Activated naive CD8-positive, alpha-beta T cell treated with anti-CD3 and anti-CD28 coated beads, Interleukin-2, amount 50 U/mL, for 24 hours (primary cell): ENCODE measurements at regions not wholly inside any gene's neighbourhood (a gene's known extent, or its start where the extent isn't known, plus 50 kb on each side); places are given as distances from the start of the nearest gene placed in this dataset.

ENCODE experiments used
- ATAC-seq: fragments of 150-1000 bp; cut with Tn5 transposase; one replicate; pipeline ENCODE4 v1.10.0; 2021
- DNase-seq: peaks from one replicate; pipeline ENCODE4 v3.0.0; 2021
- H3K27ac Mint-ChIP-seq: one replicate; pipeline ENCODE4 v1.8.0; 2021; ENCODE audit warnings: mild to moderate bottlenecking, mixed read lengths
- H3K27me3 Mint-ChIP-seq: one replicate; pipeline ENCODE4 v1.8.0; 2021; ENCODE audit warnings: mixed read lengths
- H3K36me3 Mint-ChIP-seq: one replicate; pipeline ENCODE4 v1.8.0; 2021; ENCODE audit warnings: low read depth, mixed read lengths
- H3K4me1 Mint-ChIP-seq: one replicate; pipeline ENCODE4 v1.8.0; 2021; ENCODE audit warnings: mixed read lengths
- H3K4me3 Mint-ChIP-seq: one replicate; pipeline ENCODE4 v1.8.0; 2021; ENCODE audit warnings: mild to moderate bottlenecking, moderate library complexity, mixed read lengths
- H3K9me3 Mint-ChIP-seq: one replicate; pipeline ENCODE4 v1.8.0; 2021; ENCODE audit warnings: mixed read lengths

- H3K4me3 Mint-ChIP-seq, result no peak overlapping the region
- H3K36me3 Mint-ChIP-seq, result no peaks in the 10 kb centered on the region
- peaks cover 41% of the 10 kb centered on the region for H3K27me3 Mint-ChIP-seq
- H3K9me3 Mint-ChIP-seq, result peaks cover 15% of the 10 kb centered on the region
- no peak for ATAC-seq
- no peak for DNase-seq
- H3K4me1 Mint-ChIP-seq, result no peaks in the 10 kb centered on the region
- no peak overlapping the region for H3K27ac Mint-ChIP-seq
These were observed 152.5 kb upstream of the AKR1E2 start for GRCh38 chr10:4673279-4674040.

- Mint-ChIP-seq H3K4me1 (no peaks in the 10 kb centered on the region), H3K27ac (no peak overlapping the region), H3K4me3 (no peak overlapping the region)
These were observed 153.8 kb upstream of the AKR1E2 start for GRCh38 chr10:4672201-4672600.

GRCh38 chr10:4671451-4672145 lies 154.4 kb upstream of the AKR1E2 start:
- Mint-ChIP-seq H3K4me3 (no peak overlapping the region), H3K9me3 (peaks cover 15% of the 10 kb centered on the region), H3K27ac (no peak overlapping the region), H3K27me3 (peaks cover 34% of the 10 kb centered on the region), H3K4me1 (no peaks in the 10 kb centered on the region), H3K36me3 (no peaks in the 10 kb centered on the region)
- DNase-seq (no peak), ATAC-seq (no peak)

More at GRCh38 chr10:4672201-4672600, 153.8 kb upstream of the AKR1E2 start:
- ATAC-seq (no peak), DNase-seq (no peak)
- H3K27me3 Mint-ChIP-seq, result peaks cover 34% of the 10 kb centered on the region
- H3K9me3 Mint-ChIP-seq, result peaks cover 15% of the 10 kb centered on the region
- H3K36me3 Mint-ChIP-seq, result no peaks in the 10 kb centered on the region

GRCh38 chr10:4670737-4671136 lies 155.3 kb upstream of the AKR1E2 start:
- ATAC-seq, result no peak
- no peaks in the 10 kb centered on the region for H3K4me1 Mint-ChIP-seq
- no peaks in the 10 kb centered on the region for H3K36me3 Mint-ChIP-seq
- H3K27ac Mint-ChIP-seq, result no peak overlapping the region
- H3K4me3 Mint-ChIP-seq, result no peak overlapping the region
- peaks cover 15% of the 10 kb centered on the region for H3K9me3 Mint-ChIP-seq
- H3K27me3 Mint-ChIP-seq, result peaks cover 28% of the 10 kb centered on the region
- no peak for DNase-seq

GRCh38 chr10:4669585-4669984 lies 156.4 kb upstream of the AKR1E2 start:
- ATAC-seq (no peak), DNase-seq (no peak)
- Mint-ChIP-seq H3K9me3 (peaks cover 15% of the 10 kb centered on the region), H3K36me3 (no peaks in the 10 kb centered on the region), H3K4me1 (no peaks in the 10 kb centered on the region), H3K27ac (no peak overlapping the region), H3K4me3 (no peak overlapping the region), H3K27me3 (peaks cover 19% of the 10 kb centered on the region)

- Mint-ChIP-seq H3K4me1 (peaks cover 5% of the 10 kb centered on the region), H3K4me3 (no peak overlapping the region), H3K27ac (no peak overlapping the region), H3K27me3 (peaks cover 20% of the 10 kb centered on the region), H3K9me3 (no peaks in the 10 kb centered on the region), H3K36me3 (no peaks in the 10 kb centered on the region)
- DNase-seq, result peak; percentile 10
- peak; percentile 82 for ATAC-seq
These were observed 162.6 kb upstream of the AKR1E2 start for GRCh38 chr10:4663162-4663992.

- Mint-ChIP-seq H3K27ac (no peak overlapping the region), H3K36me3 (no peaks in the 10 kb centered on the region), H3K4me3 (no peak overlapping the region), H3K4me1 (peaks cover 5% of the 10 kb centered on the region), H3K27me3 (peaks cover 20% of the 10 kb centered on the region), H3K9me3 (no peaks in the 10 kb centered on the region)
- DNase-seq, result no peak
- ATAC-seq, result no peak
These were observed 163.3 kb upstream of the AKR1E2 start for GRCh38 chr10:4662576-4663161.

- no peak for ATAC-seq
- Mint-ChIP-seq H3K4me1 (peaks cover 5% of the 10 kb centered on the region), H3K4me3 (no peak overlapping the region), H3K36me3 (no peaks in the 10 kb centered on the region), H3K27ac (no peak overlapping the region), H3K9me3 (no peaks in the 10 kb centered on the region), H3K27me3 (peaks cover 22% of the 10 kb centered on the region)
- DNase-seq, result no peak
These were observed 164.3 kb upstream of the AKR1E2 start for GRCh38 chr10:4661511-4662255.

GRCh38 chr10:4658777-4659176 lies 167.2 kb upstream of the AKR1E2 start:
- DNase-seq (no peak), ATAC-seq (no peak)
- peaks cover 6% of the 10 kb centered on the region for H3K4me1 Mint-ChIP-seq
- H3K9me3 Mint-ChIP-seq, result no peaks in the 10 kb centered on the region
- H3K27me3 Mint-ChIP-seq, result peaks cover 22% of the 10 kb centered on the region
- H3K4me3 Mint-ChIP-seq, result no peak overlapping the region
- no peak overlapping the region for H3K27ac Mint-ChIP-seq
- H3K36me3 Mint-ChIP-seq, result no peaks in the 10 kb centered on the region

GRCh38 chr10:4656576-4657194 lies 169.3 kb upstream of the AKR1E2 start:
- ATAC-seq, result no peak
- Mint-ChIP-seq H3K9me3 (no peaks in the 10 kb centered on the region), H3K4me3 (no peak overlapping the region), H3K4me1 (peaks cover 19% of the 10 kb centered on the region), H3K36me3 (no peaks in the 10 kb centered on the region), H3K27ac (no peak overlapping the region), H3K27me3 (peaks cover 20% of the 10 kb centered on the region)
- peak; percentile 29 for DNase-seq

- peaks cover 14% of the 10 kb centered on the region for H3K27me3 Mint-ChIP-seq
- no peak for DNase-seq
- H3K4me1 Mint-ChIP-seq, result peaks cover 26% of the 10 kb centered on the region
- no peak overlapping the region for H3K4me3 Mint-ChIP-seq
- no peak for ATAC-seq
- H3K9me3 Mint-ChIP-seq, result no peaks in the 10 kb centered on the region
- H3K27ac Mint-ChIP-seq, result no peak overlapping the region
- no peaks in the 10 kb centered on the region for H3K36me3 Mint-ChIP-seq
These were observed 170.1 kb upstream of the AKR1E2 start for GRCh38 chr10:4655879-4656278.

GRCh38 chr10:4655406-4655805 lies 170.6 kb upstream of the AKR1E2 start:
- DNase-seq (no peak), ATAC-seq (no peak)
- Mint-ChIP-seq H3K9me3 (no peaks in the 10 kb centered on the region), H3K36me3 (no peaks in the 10 kb centered on the region), H3K4me3 (no peak overlapping the region), H3K27me3 (peaks cover 11% of the 10 kb centered on the region), H3K4me1 (peaks cover 27% of the 10 kb centered on the region), H3K27ac (no peak overlapping the region)

- DNase-seq, result no peak
- H3K27ac Mint-ChIP-seq, result no peak overlapping the region
- no peak overlapping the region for H3K4me3 Mint-ChIP-seq
- H3K36me3 Mint-ChIP-seq, result no peaks in the 10 kb centered on the region
- peaks cover 34% of the 10 kb centered on the region for H3K4me1 Mint-ChIP-seq
- peaks cover 10% of the 10 kb centered on the region for H3K27me3 Mint-ChIP-seq
- no peaks in the 10 kb centered on the region for H3K9me3 Mint-ChIP-seq
- ATAC-seq, result no peak
These were observed 171.5 kb upstream of the AKR1E2 start for GRCh38 chr10:4654496-4654895.
